ENCODE measurements at regions not wholly inside any gene's neighbourhood (a gene's known extent, or its start where the extent isn't known, plus 50 kb on each side); places are given as distances from the start of the nearest gene placed in this dataset.

DNA sequence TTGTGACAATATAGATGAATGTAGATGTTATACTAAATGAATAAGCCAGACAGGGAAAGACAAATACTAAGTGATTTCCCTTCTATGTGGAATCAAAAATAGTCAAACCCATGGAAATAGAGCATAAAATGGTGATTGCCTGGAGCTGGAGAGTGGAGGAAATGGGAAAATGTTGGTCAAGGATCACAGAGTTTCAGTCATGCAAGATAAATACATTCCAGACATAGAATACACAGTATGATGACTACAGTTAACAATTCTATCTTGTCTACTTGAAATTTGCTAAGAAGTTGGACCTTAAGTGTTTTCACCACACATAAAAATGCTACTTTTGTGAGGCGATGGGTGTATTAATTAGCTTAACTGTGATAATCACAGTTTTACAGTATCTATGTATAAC lies 1182.7 kb downstream of the AACS start (continued):
- TF ChIP-seq, protein P1, sequence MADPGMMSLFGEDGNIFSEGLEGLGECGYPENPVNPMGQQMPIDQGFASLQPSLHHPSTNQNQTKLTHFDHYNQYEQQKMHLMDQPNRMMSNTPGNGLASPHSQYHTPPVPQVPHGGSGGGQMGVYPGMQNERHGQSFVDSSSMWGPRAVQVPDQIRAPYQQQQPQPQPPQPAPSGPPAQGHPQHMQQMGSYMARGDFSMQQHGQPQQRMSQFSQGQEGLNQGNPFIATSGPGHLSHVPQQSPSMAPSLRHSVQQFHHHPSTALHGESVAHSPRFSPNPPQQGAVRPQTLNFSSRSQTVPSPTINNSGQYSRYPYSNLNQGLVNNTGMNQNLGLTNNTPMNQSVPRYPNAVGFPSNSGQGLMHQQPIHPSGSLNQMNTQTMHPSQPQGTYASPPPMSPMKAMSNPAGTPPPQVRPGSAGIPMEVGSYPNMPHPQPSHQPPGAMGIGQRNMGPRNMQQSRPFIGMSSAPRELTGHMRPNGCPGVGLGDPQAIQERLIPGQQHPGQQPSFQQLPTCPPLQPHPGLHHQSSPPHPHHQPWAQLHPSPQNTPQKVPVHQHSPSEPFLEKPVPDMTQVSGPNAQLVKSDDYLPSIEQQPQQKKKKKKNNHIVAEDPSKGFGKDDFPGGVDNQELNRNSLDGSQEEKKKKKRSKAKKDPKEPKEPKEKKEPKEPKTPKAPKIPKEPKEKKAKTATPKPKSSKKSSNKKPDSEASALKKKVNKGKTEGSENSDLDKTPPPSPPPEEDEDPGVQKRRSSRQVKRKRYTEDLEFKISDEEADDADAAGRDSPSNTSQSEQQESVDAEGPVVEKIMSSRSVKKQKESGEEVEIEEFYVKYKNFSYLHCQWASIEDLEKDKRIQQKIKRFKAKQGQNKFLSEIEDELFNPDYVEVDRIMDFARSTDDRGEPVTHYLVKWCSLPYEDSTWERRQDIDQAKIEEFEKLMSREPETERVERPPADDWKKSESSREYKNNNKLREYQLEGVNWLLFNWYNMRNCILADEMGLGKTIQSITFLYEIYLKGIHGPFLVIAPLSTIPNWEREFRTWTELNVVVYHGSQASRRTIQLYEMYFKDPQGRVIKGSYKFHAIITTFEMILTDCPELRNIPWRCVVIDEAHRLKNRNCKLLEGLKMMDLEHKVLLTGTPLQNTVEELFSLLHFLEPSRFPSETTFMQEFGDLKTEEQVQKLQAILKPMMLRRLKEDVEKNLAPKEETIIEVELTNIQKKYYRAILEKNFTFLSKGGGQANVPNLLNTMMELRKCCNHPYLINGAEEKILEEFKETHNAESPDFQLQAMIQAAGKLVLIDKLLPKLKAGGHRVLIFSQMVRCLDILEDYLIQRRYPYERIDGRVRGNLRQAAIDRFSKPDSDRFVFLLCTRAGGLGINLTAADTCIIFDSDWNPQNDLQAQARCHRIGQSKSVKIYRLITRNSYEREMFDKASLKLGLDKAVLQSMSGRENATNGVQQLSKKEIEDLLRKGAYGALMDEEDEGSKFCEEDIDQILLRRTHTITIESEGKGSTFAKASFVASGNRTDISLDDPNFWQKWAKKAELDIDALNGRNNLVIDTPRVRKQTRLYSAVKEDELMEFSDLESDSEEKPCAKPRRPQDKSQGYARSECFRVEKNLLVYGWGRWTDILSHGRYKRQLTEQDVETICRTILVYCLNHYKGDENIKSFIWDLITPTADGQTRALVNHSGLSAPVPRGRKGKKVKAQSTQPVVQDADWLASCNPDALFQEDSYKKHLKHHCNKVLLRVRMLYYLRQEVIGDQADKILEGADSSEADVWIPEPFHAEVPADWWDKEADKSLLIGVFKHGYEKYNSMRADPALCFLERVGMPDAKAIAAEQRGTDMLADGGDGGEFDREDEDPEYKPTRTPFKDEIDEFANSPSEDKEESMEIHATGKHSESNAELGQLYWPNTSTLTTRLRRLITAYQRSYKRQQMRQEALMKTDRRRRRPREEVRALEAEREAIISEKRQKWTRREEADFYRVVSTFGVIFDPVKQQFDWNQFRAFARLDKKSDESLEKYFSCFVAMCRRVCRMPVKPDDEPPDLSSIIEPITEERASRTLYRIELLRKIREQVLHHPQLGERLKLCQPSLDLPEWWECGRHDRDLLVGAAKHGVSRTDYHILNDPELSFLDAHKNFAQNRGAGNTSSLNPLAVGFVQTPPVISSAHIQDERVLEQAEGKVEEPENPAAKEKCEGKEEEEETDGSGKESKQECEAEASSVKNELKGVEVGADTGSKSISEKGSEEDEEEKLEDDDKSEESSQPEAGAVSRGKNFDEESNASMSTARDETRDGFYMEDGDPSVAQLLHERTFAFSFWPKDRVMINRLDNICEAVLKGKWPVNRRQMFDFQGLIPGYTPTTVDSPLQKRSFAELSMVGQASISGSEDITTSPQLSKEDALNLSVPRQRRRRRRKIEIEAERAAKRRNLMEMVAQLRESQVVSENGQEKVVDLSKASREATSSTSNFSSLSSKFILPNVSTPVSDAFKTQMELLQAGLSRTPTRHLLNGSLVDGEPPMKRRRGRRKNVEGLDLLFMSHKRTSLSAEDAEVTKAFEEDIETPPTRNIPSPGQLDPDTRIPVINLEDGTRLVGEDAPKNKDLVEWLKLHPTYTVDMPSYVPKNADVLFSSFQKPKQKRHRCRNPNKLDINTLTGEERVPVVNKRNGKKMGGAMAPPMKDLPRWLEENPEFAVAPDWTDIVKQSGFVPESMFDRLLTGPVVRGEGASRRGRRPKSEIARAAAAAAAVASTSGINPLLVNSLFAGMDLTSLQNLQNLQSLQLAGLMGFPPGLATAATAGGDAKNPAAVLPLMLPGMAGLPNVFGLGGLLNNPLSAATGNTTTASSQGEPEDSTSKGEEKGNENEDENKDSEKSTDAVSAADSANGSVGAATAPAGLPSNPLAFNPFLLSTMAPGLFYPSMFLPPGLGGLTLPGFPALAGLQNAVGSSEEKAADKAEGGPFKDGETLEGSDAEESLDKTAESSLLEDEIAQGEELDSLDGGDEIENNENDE (IDR thresholded peaks at IDR 0.05; ENCODE audit: insufficient replicate concordance, low read length) = no peak
- TF ChIP-seq SRF (IDR thresholded peaks at IDR 0.05; ENCODE audit: low read depth, low read length) (no peak), TCF12 (IDR thresholded peaks at IDR 0.05; ENCODE audit: low read depth, low read length) (no peak), POLR2AphosphoS5 (IDR thresholded peaks at IDR 0.05; ENCODE audit: low read depth, low read length) (no peak), SIN3A (conservative IDR thresholded peaks at IDR 0.05 in 1 of 2, IDR thresholded peaks at IDR 0.05 in 1 of 2; ENCODE audit: low read depth in 1 of 2, low read length in 2 of 2) (no peak), BACH1 (IDR thresholded peaks at IDR 0.05; ENCODE audit: low read length) (no peak)
